ENCODE measurements at regions not wholly inside any gene's neighbourhood (a gene's known extent, or its start where the extent isn't known, plus 50 kb on each side); places are given as distances from the start of the nearest gene placed in this dataset.

DNA sequence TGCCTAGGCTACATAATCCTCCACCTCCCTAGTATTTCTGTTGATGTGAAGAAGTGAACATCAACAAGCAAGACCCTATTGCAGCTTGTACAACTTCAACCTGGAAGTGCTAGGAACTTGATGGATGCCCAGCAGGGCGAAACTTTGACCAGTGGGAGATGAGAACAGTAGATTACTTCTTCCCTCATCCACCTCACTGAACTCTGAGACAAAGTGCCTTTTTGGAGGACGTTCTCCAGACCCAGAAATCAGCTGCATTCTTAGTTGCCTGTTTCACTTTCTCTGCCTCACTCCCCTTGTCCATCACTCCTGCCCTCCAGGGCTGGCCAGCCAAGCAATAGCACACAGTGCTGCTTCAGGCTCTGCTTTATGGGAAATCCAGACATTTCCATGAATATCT lies 683.4 kb downstream of the GALC start:
- H3K27me3 ChIP-seq (ENCODE audit: control insufficient read depth, insufficient read depth, low read length, poor library complexity, severe bottlenecking) = no peaks in the 10 kb centered on the region
- peaks cover 4% of the 10 kb centered on the region for H3K36me3 ChIP-seq (ENCODE audit: control insufficient read depth, insufficient read depth, low read length)
- WGBS, 2 experiments (ENCODE audit: insufficient coverage in 1 of 2, insufficient read length in 1 of 2) = 91 to 92% methylated on average over 2 of the region's 2 CpGs
- Mint-ChIP-seq H3K36me3 (ENCODE audit: low read depth) (no peaks in the 10 kb centered on the region), H3K27me3 (ENCODE audit: insufficient read depth) (no peaks in the 10 kb centered on the region), H3K9me3 (no peaks in the 10 kb centered on the region), H3K27ac (no peak overlapping the region), H3K4me1 (peaks cover 14% of the 10 kb centered on the region), H3K4me3 (no peak overlapping the region)
- H3K27ac ChIP-seq (ENCODE audit: low read depth, low read length) = no peak overlapping the region
- H3K4me1 ChIP-seq (ENCODE audit: control insufficient read depth, insufficient read depth, low read length) = peaks cover 5% of the 10 kb centered on the region
- no peak overlapping the region for H3K4me3 ChIP-seq (ENCODE audit: low read length)
- no peak for TF ChIP-seq CTCF (conservative IDR thresholded peaks at IDR 0.05)
- H3K9ac ChIP-seq (ENCODE audit: extremely low read depth, low read length, poor library complexity, severe bottlenecking) = no peak overlapping the region
- no peak for DNase-seq
- no peaks in the 10 kb centered on the region for H3K9me3 ChIP-seq (ENCODE audit: control insufficient read depth, low read length)

DNA sequence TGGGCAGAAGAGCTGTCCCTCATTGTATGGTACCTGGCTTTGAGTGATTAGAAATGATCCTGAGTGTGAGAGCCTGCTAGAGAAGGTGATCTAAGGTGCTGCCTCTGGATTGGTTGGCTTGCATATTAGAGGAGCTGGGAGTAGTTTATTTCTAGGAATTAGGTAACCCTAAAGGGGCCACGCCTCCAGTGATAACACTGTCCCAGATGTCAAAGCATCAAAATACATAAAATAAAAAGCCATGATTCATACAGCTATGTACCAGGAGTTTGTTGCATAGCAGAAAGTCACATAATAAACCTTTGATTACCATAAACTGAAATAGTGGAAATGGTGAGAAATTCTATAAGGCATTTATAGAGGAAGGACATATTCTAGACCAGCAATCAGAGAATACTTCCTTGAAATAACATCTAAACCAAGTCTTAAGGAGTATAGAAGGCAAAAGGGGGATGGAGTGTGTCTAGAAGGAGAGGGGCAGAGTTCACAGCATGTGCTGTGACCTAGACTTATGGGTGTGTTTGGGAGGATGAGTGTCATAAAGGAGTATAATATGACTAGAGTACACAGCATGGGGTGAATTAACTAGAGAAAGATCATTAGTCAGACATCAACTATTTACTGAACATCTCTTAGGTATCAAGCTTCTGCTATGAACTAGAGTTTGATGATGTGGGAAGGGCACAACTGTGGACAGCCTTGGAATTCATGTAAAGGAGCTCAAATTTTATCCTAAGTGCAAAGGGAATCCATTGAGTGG lies 686.4 kb downstream of the GALC start:
- H3K4me3 Mint-ChIP-seq = no peak overlapping the region
- no peaks in the 10 kb centered on the region for H3K36me3 Mint-ChIP-seq (ENCODE audit: low read depth)
- Histone ChIP-seq H3K27ac (ENCODE audit: low read depth, low read length) (no peak overlapping the region), H3K36me3 (ENCODE audit: control insufficient read depth, insufficient read depth, low read length) (peaks cover 4% of the 10 kb centered on the region), H3K4me3 (ENCODE audit: low read length) (no peak overlapping the region), H3K9ac (ENCODE audit: extremely low read depth, low read length, poor library complexity, severe bottlenecking) (no peak overlapping the region), H3K27me3 (ENCODE audit: control insufficient read depth, insufficient read depth, low read length, poor library complexity, severe bottlenecking) (no peaks in the 10 kb centered on the region), H3K9me3 (ENCODE audit: control insufficient read depth, low read length) (no peaks in the 10 kb centered on the region), H3K4me1 (ENCODE audit: control insufficient read depth, insufficient read depth, low read length) (no peaks in the 10 kb centered on the region)
- peaks cover 2% of the 10 kb centered on the region for H3K4me1 Mint-ChIP-seq
- H3K27me3 Mint-ChIP-seq (ENCODE audit: insufficient read depth) = no peaks in the 10 kb centered on the region
- TF ChIP-seq CTCF (conservative IDR thresholded peaks at IDR 0.05) = no peak
- no peak for DNase-seq
- H3K27ac Mint-ChIP-seq = no peak overlapping the region
- no peaks in the 10 kb centered on the region for H3K9me3 Mint-ChIP-seq
- WGBS, 2 experiments (ENCODE audit: insufficient coverage in 1 of 2, insufficient read length in 1 of 2) = 100% methylated on average over 1 of the region's 1 CpG; no CpG with 5 or more reads in 1 of the 2 experiments

DNA sequence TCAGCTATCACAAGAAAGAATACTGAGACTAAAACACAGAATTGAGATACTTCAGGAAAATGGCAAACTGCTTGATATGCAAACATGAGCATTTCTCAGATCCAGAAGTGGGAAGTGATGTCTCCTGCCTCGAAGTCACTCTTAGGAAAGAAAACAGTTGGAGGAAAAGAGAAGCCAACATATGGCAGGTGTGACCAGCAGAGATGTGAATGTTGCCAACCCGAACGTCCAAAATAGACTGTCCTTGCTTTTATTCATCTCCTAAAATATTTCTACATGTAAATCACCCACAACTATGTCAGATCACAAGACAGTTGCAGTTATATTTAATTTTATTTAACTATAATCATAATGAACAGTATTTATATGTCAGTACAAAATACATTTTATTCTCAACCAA lies 687.6 kb downstream of the GALC start:
- no peak for TF ChIP-seq CTCF (conservative IDR thresholded peaks at IDR 0.05)
- Mint-ChIP-seq H3K27me3 (ENCODE audit: insufficient read depth) (no peaks in the 10 kb centered on the region), H3K36me3 (ENCODE audit: low read depth) (no peaks in the 10 kb centered on the region), H3K4me1 (peaks cover 2% of the 10 kb centered on the region), H3K9me3 (no peaks in the 10 kb centered on the region), H3K27ac (no peak overlapping the region), H3K4me3 (no peak overlapping the region)
- Histone ChIP-seq H3K9ac (ENCODE audit: extremely low read depth, low read length, poor library complexity, severe bottlenecking) (no peak overlapping the region), H3K27ac (ENCODE audit: low read depth, low read length) (no peak overlapping the region), H3K9me3 (ENCODE audit: control insufficient read depth, low read length) (no peaks in the 10 kb centered on the region), H3K4me3 (ENCODE audit: low read length) (no peak overlapping the region), H3K36me3 (ENCODE audit: control insufficient read depth, insufficient read depth, low read length) (peaks cover 4% of the 10 kb centered on the region), H3K27me3 (ENCODE audit: control insufficient read depth, insufficient read depth, low read length, poor library complexity, severe bottlenecking) (no peaks in the 10 kb centered on the region), H3K4me1 (ENCODE audit: control insufficient read depth, insufficient read depth, low read length) (no peaks in the 10 kb centered on the region)
- whole genome bisulfite sequencing, 2 experiments (ENCODE audit: insufficient coverage in 1 of 2, insufficient read length in 1 of 2) = 90 to 96% methylated on average over 1 to 3 of the region's 3 CpGs
- no peak for DNase-seq

Measured in endodermal cell (in vitro differentiated cells).